ENCODE measurements at regions not wholly inside any gene's neighbourhood (a gene's known extent, or its start where the extent isn't known, plus 50 kb on each side); places are given as distances from the start of the nearest gene placed in this dataset.

DNA sequence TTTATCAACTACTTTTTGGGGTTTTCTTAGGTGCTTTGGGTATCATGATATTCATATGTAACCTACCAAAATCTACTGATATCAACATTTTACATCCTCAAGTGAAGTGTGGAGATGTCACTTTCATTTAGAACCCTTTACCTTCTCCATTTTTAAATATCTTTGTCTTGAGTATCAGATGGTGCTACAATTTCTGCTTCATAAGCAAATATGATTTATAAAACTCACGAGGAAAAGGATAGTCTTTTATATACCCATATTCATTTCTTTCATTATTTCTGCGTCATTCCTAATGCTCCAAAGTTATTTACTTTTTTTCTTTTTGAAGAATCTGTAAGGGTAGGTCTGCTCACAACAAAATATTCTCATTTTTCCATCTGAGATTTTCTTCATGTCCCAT, 991.7 kb downstream of the CDH11 start:
- TF ChIP-seq, protein P1, sequence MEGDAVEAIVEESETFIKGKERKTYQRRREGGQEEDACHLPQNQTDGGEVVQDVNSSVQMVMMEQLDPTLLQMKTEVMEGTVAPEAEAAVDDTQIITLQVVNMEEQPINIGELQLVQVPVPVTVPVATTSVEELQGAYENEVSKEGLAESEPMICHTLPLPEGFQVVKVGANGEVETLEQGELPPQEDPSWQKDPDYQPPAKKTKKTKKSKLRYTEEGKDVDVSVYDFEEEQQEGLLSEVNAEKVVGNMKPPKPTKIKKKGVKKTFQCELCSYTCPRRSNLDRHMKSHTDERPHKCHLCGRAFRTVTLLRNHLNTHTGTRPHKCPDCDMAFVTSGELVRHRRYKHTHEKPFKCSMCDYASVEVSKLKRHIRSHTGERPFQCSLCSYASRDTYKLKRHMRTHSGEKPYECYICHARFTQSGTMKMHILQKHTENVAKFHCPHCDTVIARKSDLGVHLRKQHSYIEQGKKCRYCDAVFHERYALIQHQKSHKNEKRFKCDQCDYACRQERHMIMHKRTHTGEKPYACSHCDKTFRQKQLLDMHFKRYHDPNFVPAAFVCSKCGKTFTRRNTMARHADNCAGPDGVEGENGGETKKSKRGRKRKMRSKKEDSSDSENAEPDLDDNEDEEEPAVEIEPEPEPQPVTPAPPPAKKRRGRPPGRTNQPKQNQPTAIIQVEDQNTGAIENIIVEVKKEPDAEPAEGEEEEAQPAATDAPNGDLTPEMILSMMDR (IDR thresholded peaks at IDR 0.05) = no peak
- no peak for TF ChIP-seq POLR2A (IDR thresholded peaks at IDR 0.05)
